ENCODE measurements at regions not wholly inside any gene's neighbourhood (a gene's known extent, or its start where the extent isn't known, plus 50 kb on each side); places are given as distances from the start of the nearest gene placed in this dataset.
"Not testable (repeated sequence)": the region's sequence is repeated elsewhere in the genome, so short reads cannot be mapped to it uniquely, and the experiment has no call there.

DNA sequence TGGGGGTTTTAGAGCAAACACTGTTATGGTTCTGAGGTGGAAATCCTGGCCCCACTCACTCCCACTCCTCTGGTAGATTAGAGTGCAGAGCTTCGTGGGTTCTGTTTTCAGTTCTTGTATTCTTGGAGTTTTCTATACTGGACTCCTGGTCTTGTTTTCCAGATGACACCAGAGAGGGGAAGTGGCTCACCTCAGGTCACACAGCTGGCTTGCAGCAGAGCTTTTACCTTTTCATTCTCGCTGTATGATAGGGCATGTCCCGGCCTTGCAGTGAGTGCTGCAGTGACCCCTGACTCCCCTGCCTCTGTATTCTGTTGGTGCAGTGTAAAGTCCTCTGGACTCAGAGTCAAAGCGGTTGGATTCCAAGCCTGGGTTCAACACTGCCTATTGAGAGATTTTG lies 148.9 kb upstream of the MEX3C start:
- no peak for TF ChIP-seq POLR2A (IDR thresholded peaks at IDR 0.05; ENCODE audit: low read depth, low read length)
- FAIRE-seq (no peak), DNase-seq (ENCODE audit: insufficient read length, low spot score) (no peak)

GRCh38 chr18:51350081-51350480 lies 152.6 kb upstream of the MEX3C start:
- TF ChIP-seq POLR2A (IDR thresholded peaks at IDR 0.05; ENCODE audit: low read depth, low read length) = no peak
- DNase-seq (ENCODE audit: insufficient read length, low spot score) = no peak
- FAIRE-seq = no peak

GRCh38 chr18:51355841-51356240 lies 158.4 kb upstream of the MEX3C start:
- FAIRE-seq (no peak), DNase-seq (ENCODE audit: insufficient read length, low spot score) (no peak)
- TF ChIP-seq POLR2A (IDR thresholded peaks at IDR 0.05; ENCODE audit: low read depth, low read length) = no peak

GRCh38 chr18:51360301-51360700 lies 162.8 kb upstream of the MEX3C start:
- FAIRE-seq; DNase-seq (ENCODE audit: insufficient read length, low spot score): not testable (repeated sequence)

DNA sequence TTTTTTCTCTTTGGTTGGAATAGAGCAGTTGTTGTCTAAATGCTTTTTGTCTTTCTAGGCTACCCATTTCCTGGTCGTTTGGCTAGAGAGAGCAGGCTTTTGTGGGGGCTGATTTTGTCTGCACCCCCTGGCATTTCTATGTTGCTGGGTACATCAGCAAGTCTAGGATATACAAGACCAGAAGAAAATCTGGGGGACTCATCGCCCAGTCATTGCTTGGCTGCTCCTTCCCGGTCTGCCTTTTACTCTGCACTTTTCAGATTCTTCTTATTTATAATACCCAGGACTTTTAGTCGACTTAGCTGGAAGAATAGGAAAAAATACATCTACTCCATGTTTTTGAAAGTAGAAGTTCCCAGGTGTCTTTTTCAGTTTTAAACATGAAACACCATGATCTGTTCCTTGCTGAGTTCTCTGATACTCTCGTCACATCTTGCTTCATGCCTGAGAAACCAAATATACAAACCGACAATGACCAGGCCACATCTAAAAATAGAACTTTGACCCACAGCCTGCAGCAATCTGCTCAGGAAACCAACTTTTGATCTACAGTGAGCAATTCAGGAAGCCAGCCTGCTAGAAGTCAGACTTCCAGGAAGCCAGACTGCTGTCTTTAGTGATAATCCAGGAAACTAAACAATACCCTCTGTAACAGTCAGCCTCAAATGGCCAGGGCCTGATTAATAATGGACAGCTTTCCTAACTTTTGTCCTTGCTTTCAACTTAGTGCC lies 163.8 kb upstream of the MEX3C start:
- no peak for TF ChIP-seq POLR2A (IDR thresholded peaks at IDR 0.05; ENCODE audit: low read depth, low read length)
- DNase-seq (ENCODE audit: insufficient read length, low spot score) (no peak), FAIRE-seq (no peak)

DNA sequence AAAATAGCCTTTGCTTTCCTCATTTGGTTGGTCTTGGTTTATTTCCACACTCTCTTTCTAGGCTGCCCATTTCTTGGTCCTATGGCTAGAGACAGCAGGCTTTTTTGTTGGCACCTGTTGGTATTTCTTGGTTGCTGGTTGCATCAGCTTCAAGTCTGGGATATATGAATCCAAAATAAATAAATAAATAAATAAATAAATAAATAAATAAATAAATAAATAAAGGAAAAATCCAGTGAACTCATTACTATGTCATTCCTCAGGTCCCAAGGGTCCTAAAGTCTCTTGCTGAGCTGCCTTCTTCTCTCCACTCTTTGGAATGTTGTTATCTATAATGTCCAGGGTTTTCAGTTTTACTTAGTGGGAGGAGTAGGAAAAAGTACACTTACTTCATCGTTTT lies 165.9 kb upstream of the MEX3C start:
- no peak for FAIRE-seq
- TF ChIP-seq POLR2A (IDR thresholded peaks at IDR 0.05; ENCODE audit: low read depth, low read length) = no peak

GRCh38 chr18:51370996-51371395 lies 173.5 kb upstream of the MEX3C start:
- no peak for FAIRE-seq
- TF ChIP-seq POLR2A (IDR thresholded peaks at IDR 0.05; ENCODE audit: low read depth, low read length) = no peak
- DNase-seq (ENCODE audit: insufficient read length, low spot score) = no peak

More for the DNA sequence above, 165.9 kb upstream of the MEX3C start:
- DNase-seq (ENCODE audit: insufficient read length, low spot score) = no peak

DNA sequence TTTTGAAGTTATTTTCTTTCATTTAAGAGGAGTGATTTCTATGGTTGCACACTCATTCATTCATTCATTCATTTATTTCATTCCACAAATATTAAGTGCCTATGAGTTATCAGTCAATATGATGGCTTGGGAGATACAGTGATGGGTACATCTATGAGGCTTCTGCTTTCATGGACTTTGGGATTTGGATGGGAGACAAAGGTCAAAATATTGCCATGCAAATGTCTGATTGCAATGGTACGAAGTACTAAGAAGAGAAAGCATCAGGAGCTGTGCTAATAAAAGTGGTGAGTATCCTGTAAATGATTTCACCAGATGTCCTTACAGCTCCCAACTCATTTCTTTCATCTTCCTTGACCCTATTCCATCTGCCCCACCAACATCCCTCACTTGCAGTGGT lies 174.4 kb upstream of the MEX3C start:
- no peak for FAIRE-seq

DNA sequence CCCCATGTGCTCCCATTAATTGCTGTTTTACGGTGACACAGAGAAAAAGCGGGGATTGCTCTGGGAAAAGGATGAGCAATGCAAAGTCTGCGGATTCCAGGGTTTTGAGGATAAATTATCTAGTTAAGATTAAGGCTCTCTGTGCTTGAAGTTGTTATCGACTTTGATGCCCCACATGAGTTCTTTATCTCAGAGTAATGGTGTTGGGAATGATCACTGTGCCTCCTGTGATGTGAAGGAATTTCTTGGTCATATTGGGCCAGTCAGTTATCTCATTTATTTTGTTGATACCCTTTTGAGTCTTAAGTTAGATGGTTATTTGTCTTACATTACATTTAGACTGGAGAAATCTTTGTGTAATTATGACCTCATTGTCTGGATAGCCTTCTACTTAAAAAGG lies 184.6 kb upstream of the MEX3C start:
- no peak for TF ChIP-seq POLR2A (IDR thresholded peaks at IDR 0.05; ENCODE audit: low read depth, low read length)
- no peak for DNase-seq (ENCODE audit: insufficient read length, low spot score)
- FAIRE-seq = no peak

More for the DNA sequence above, 174.4 kb upstream of the MEX3C start:
- DNase-seq (ENCODE audit: insufficient read length, low spot score) = no peak
- TF ChIP-seq POLR2A (IDR thresholded peaks at IDR 0.05; ENCODE audit: low read depth, low read length) = no peak

DNA sequence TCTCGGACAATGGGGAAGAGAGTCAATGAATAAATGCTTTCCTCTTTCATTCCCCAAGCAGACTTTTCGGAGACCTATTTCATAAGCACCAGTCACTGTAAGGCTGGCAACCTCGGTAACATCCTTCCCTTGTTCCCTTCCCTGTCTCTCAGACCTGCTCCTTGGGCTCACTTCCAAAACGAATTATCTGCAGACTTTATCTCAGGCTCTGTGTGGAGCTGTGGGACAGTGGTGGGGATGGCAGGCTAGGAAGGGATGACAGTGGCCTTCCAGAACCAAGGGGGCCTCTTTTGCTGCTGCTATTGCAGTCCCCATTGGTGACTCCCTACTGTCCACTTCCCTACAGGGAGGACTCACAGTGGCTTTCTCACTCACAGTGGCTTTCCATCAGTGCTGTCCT lies 185.6 kb upstream of the MEX3C start:
- no peak for FAIRE-seq
- no peak for TF ChIP-seq POLR2A (IDR thresholded peaks at IDR 0.05; ENCODE audit: low read depth, low read length)

DNA sequence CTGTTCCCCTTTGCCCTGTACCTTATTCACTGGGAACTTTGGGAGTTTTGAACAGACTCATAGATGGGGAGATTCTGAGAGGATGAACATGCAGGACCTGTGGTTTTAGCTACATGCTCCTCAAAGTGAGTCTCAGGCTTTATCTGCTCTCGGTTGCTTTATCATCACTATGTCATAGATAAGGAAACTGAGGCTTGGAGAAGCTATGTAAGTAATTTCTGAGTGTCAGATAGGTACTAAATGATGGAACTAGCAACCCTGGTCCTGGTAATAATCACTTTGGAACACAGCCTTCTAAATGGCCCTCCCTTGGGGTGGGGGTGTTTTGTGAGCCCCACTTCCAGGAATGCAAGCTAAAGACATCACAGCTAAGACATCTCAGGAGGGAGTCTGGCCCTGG lies 186.2 kb upstream of the MEX3C start:
- DNase-seq (ENCODE audit: insufficient read length, low spot score) (no peak), FAIRE-seq (no peak)
- TF ChIP-seq POLR2A (IDR thresholded peaks at IDR 0.05; ENCODE audit: low read depth, low read length) = no peak

More for the DNA sequence above, 185.6 kb upstream of the MEX3C start:
- no peak for DNase-seq (ENCODE audit: insufficient read length, low spot score)

DNA sequence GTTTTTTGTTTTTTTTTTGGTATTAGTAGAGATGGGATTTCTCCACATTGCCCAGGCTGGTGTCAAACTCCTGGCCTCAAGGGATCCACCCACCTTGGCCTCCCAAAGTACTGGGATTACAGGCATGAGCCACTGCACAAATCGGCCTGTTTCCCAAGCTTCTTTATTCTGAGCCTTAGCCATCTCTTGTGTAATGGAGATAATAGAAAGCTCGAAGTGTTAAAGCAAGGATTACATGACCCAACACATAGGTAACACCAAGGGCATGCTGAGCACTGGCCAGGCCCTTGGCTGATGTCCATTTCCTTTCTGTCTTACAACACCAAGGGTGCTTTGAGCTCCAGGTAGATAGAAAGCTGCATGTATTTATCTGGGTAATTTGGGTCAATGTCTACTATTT lies 187.8 kb upstream of the MEX3C start:
- no peak for FAIRE-seq

DNA sequence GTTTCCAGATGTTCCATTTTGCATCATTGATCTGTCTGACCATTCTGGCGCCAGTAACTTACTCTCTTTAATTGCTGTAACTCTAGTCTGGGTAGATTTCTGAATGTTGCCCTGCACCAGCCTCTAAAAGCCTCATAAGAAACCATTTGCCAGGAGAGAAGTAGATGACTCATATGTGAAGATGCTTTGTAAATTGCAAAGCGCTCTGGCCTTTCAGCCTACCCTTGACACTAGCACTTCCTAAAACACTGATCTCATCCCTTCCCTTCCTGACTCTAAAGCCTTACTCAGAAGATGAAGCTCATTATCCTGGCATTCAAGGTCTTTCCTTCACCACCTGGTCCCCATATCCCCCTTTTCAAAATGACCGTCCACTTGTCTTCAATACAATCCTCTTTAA lies 193.2 kb upstream of the MEX3C start:
- TF ChIP-seq POLR2A (IDR thresholded peaks at IDR 0.05; ENCODE audit: low read depth, low read length) = no peak
- DNase-seq (ENCODE audit: insufficient read length, low spot score) = no peak
- FAIRE-seq = no peak

More for the DNA sequence above, 187.8 kb upstream of the MEX3C start:
- no peak for TF ChIP-seq POLR2A (IDR thresholded peaks at IDR 0.05; ENCODE audit: low read depth, low read length)
- DNase-seq (ENCODE audit: insufficient read length, low spot score) = no peak

DNA sequence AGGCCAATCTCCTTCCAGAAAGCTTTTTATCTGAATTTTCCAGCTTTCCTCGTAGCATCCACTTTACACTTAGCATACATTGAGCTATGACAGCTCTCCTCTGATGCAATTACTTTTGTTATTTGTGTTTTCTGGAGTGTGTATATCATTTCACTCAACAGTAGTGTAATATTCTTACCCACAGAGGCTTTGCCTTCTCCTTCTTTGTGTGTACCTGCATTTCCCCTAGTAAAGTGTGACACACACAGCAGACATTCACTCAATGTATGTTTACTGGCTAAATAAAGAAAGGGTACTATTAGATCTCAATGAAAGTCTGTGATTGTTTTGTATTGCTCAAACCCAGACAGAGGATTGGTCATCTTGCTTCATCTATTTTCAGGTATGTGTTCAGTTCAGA lies 193.7 kb upstream of the MEX3C start:
- DNase-seq (ENCODE audit: insufficient read length, low spot score) (no peak), FAIRE-seq (no peak)
- no peak for TF ChIP-seq POLR2A (IDR thresholded peaks at IDR 0.05; ENCODE audit: low read depth, low read length)

DNA sequence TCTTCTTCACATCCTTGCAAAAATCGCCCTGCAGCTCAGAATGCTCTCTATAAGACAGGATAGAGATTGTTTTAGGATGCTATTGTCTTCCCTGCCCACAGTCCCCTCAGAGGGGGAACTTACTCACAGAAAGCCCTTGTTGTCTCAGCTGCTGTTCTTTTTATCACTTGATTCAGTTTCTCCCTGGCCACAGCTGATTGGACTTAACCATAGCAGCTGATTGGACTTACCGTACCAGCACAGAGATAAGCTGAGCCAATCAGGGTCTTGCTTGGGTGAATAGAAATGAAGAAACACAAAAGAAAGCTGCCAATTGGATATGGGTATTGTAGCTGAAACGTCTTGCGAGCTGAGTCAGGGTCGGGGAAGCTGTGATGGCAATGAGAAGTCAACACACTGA lies 194.2 kb upstream of the MEX3C start:
- DNase-seq (ENCODE audit: insufficient read length, low spot score) = no peak
- FAIRE-seq = no peak
- no peak for TF ChIP-seq POLR2A (IDR thresholded peaks at IDR 0.05; ENCODE audit: low read depth, low read length)
